Activated CD4-positive, alpha-beta T cell treated with anti-CD3 and anti-CD28 coated beads for 24 hours (primary cell): ENCODE measurements at regions not wholly inside any gene's neighbourhood (a gene's known extent, or its start where the extent isn't known, plus 50 kb on each side); places are given as distances from the start of the nearest gene placed in this dataset.

Experiments used
- DNase-seq, 2 donors: peaks; one replicate each; pipeline ENCODE4 v3.0.0-alpha.2; 2020; ENCODE audit warnings: low read depth in 2 of 2

DNA sequence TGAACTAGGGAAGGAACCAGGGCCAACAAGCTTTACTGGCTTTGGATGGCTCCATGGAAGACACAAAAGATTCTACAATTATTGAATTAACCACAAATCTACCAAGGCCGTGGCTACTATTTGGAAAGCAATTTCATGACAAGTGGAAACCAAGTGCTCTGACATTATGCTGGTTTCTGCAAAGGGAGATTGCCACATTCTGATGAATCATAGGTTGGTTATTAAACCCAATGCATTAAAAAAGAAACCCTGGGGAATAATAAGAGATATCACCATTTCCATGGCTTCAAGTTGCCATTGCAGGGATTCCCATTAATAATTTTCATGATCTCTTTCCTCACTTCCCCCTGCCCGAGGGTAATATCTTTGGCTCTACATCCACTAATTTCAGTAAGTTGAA lies 359.2 kb upstream of the NCAM2 start:
- DNase-seq = no peak

DNA sequence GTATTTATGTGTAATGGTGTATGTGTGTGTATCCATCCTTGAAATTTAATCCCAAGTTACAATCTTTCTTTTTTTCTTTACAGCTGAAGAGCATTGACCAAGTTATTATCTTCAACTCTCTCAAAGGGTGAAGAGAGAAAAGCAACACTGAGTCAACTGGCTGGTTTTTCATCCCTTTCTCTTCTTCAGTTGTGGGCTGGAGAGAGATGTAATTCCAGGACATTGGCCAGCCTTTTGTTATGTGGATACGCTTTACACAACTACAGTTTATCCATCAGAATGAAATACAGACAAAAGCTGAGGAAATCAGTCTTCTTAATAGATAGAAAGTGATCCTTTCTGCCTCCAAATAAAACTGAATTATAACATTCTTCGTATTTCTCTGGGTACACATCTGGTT lies 357.0 kb upstream of the NCAM2 start:
- DNase-seq = no peak

DNA sequence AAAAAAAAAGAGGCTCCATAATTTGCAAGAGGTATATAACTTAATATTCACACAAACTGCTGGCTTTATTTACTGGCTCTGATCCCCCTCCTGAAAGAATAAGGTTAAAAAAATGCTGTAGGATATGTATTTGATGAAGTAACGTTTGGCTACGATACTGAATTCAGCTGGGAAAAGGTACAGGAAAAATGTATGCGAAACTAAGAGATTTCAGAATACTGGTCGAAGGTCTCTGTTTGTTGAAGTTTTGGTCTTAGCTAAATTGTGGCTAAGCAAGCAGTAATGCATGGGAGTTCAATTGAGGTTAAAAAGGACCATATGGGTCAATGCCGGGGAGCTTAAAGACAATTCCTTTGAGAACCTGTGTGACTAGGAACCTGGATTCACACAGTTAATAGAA lies 355.5 kb upstream of the NCAM2 start:
- DNase-seq = no peak

DNA sequence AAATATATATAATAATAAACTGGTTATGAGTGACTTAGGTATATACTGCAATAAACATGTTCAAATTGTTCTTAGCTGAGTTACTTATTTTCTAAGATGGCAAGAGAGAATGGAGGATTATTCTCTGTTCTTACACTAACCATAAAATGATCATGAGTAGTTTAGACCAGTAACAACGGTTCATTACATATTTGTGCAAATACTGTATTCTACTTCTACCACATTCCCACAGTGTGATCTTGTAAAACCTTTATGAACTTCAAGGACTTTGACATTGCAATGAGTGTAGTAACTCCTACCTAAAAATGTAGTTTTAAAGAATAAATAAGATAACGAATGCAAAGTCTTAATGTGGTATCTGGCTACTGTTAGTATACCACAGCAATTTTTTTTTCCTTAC lies 353.7 kb upstream of the NCAM2 start:
- no peak for DNase-seq

DNA sequence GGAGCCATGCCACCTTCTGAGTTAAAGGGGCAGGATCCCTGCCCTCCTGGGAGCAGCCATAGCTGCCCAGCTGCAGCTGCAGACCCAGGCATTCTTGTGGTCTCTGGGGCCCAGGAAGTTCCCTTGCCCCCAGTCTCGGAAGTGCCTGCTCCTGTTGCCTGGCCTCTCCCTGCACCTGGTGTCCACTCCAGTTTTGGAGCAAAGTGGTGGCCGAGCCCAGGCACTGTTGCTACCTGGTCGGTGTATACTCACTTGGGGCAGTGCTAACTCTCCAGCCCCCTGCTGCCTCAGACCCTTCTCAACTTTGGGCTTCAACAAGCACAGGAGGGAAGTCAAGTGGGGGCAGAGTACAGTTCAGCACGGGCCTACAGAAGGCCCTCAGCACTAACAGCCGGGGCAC lies 352.9 kb upstream of the NCAM2 start:
- DNase-seq = no peak

DNA sequence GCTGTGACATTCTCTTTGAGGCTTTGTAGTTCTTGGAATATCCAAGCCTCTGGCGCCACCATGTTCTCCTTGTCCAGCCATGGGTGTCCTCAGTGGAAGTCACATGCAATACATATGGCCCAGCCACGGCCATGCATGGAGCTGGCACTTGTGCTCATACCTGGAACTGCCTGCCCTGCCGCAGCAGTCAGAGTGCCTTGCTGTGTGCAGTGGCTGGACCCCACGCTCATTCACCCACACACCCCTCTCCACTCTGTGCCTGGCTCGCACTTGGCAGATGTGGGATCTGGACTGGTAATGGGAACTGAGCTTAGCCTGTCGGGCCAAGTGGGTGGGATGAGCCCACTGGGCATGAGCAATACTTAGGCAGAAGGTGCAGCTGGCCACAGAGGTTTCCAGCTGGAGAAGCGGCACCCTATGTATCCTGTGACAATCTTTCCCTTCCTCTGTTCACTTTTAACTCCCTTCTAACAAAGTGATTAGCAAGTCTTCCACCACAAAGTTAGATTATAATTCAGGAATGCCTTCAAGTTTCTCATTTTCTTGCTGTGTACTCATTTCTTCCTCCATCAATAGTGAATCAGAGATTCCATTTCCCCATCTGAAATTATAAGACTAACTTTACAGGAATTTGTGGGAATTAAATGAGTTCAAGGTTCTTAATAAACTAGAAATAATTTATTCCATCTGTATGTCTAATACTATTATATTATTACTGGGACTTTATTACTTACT lies 351.6 kb upstream of the NCAM2 start:
- DNase-seq = no peak

DNA sequence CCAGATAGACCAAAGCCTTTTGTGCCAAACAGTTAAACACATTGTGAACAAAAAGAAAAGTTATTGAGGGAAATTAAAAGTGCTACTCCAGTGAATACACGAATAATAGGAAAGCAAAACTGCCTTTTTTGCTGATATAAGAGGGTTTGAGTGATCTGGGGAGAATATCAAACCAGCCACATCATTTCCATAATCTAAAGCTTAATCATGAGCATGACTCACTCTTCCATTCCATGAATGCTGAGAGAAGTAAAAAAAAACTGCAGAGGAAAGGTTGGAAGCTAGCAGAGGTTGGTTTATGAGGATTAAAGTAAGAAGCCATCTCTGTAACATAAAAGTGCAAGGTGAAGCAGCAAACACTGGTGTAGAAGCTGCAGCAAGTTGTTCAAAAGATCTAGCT lies 350.6 kb upstream of the NCAM2 start:
- DNase-seq = no peak

DNA sequence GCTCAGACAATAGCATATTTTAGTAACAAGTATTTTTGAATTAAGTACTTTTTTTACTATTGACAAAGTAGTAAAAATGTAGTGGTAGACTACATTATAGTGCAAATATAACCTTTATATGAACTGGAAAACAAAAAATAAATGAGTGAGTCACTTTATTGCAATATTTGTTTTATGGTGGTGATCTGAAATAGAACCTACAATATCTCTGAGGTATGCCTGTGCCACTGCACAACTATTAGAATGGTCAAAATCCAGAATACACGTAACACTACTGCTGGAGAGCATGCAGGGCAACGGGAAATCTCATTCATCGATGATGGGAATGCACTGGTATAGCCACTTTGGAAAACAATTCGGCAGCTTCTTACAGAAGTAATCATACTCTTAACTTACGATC lies 349.0 kb upstream of the NCAM2 start:
- no peak for DNase-seq

DNA sequence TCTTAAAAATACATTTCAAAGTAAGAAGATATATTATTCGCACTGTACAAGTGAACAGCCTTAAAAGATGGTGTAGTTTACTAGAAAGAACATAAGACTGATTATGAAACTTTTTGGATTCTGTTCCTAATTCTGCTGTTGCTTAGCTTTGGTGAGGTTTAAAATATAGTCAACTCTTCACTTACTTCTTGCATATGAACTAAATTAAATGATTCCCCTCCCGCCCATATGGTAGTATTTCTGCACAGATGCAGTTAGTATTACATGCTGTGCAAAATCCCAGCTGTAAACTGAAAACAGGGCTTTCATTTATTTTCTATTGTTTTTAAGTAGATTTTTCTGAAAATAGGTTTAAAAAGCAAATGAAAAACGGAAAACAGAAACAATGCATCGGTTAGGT lies 345.4 kb upstream of the NCAM2 start:
- DNase-seq = no peak

DNA sequence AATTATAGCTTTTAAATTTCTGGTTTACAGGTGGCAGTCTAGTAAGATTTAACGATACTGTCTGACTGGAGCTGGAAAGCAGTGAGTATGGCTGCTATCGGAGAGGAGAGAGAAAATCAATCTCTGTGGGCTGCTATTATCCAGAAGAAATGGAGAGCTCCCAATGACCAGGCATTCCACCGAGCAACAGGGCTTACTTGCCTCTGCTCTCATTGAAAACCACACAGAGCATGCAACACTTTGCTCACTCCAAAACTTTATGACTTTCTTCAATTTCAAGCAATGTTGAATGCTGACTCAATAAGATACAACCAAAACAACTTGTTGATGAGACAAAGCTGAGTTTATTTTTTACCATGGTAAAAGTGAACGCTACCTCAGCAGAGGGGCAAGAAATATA lies 337.0 kb upstream of the NCAM2 start:
- no peak for DNase-seq

DNA sequence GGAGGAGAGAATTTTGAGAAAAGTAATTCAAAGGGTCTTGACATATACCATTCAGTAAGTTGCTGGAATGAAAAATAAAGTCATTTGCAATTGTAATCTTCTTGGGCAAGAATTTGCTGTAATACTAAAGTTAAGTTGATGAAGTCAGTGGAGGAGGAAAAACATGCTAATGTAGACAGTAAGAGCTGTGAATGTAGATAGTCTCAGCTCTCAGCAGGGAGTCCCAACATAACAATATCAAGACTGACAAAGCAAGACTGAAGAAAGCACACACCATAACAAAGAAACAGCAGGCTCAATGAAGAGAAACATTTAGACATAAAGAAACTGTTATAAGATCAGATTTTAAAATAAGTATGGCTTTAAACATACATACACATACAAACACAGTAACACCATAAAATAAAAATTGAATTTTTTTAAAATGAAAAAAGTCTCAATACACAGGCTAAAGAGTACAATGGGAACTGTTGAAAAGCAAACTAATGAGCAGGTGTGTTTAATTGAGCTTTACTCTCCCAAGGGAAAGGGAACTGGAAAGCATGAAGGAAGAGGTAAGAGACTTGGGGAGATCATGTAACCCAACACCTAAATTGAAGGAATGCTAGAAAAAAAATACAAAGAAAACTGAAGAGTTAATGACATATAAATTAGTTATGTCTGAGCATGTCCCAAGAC lies 336.3 kb upstream of the NCAM2 start:
- DNase-seq = no peak

DNA sequence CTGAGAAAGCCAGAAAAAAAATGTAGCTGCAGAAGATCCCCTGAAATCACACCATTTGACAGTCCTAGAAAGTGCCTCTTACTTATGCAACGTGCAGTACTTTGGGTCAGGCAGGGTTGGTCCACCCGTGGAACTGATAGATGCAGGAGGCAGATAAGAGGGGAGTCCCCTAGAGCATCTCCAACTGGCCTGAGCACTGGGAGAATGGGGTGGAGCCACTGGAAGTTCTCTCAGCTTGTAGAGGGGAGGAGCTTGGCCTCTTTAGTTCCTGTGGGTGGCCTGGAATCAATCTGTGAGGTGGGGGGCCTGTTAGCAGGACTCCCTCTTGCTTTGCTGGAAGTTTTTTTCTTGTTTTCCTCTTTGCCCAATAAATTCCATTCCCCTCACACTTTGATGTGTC lies 335.7 kb upstream of the NCAM2 start:
- DNase-seq = no peak

DNA sequence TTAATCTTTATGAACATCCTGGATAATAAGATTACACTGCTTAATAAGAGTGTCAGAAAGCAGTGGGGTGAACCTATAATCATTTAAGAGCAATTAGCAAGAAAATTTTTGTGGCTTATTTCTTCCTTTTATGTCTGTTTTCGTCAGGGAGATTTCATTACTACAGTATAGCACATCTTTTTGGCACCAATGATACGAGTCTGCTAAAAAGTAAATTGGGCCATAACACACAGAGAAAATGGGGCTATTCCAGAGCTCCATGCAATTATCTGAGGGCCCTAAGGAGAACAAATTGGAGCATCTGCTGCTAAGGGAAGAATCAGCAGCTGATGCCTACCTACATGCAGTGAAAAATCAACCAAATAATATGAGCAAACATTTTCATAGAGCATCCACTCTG lies 330.3 kb upstream of the NCAM2 start:
- no peak for DNase-seq

DNA sequence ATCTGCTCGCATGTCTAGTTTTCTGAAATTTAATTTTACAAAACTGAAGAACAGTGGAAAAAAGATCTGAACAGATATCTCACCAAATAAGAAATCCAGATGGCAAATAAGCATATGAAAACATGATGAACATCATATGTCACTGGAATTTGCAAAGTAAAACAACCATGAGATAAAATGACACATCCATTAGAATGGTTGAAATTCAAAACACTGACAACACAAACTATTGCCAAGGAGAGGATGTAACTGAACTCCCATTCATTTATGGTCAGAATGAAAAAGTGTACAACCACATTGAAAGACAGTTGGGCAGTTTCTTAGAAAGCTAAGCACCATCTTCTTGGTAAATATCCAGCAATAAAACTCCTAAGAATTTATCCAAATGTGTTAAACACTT lies 312.7 kb upstream of the NCAM2 start:
- no peak for DNase-seq

DNA sequence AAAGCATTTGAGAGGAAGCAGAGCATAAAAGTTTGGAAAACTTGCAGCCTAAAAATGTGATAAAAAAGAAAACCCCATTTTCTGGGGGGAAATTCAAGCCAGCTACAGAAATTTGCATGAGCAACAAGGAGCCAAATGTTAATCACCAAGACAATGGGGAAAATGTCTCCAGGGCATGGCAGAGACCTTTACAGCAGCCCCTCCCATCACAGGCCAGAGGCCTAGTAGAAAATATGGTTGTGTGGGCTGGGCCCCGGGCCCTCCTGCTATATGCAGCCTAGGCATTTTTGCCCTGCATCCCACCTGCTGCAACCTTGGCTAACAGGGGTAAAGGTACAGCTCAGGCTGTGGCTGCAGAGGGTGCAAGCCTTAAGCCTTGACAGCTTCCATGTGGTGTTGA lies 299.6 kb upstream of the NCAM2 start:
- DNase-seq = no peak

DNA sequence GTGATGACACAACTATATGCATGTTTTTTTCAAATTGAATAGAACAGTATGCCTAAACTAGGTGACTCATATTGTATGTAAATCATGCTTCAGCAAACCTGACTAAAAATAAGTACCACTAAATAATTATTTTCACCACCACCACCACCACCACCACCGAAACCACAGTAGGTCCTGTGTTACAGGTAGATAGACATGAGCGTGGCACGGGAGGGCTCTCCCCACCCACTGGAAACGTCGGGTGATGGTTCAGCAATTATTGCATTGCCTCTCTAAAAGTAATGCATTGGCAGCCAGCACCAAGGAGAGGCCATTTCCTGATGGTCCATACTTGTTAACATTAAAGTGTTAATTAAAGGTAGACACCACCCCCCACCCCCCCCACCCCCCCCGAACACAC lies 297.0 kb upstream of the NCAM2 start:
- DNase-seq = no peak

DNA sequence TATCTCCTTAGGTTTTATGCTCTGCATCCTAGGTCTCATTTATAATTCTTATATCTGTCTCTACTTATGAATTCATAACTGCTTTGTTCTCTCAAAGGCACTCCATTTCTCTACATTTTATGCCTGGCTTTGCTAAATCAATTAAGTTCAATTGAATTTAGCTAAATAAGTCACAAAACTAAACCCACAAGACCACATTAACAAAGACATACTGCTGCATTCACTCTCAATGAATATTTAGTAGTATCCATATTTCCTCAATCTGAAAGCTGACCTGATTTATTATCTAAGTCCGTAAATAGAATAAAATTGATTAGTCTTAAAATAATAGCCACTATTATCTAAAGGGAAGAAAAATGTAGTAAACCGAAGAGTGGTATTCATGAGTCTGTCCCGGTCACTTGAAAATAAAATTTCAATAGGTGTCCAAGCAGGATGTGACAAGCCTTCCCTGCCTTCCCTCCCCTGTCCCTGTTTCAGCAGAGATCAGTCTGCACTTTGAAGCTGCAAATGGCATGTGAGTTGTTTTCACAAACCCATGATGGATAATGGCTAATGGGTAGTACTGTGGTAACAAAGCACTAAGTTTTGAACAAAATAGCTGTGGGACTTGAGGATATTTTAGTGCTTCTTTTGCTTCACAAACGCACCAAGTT lies 295.0 kb upstream of the NCAM2 start:
- DNase-seq = no peak

DNA sequence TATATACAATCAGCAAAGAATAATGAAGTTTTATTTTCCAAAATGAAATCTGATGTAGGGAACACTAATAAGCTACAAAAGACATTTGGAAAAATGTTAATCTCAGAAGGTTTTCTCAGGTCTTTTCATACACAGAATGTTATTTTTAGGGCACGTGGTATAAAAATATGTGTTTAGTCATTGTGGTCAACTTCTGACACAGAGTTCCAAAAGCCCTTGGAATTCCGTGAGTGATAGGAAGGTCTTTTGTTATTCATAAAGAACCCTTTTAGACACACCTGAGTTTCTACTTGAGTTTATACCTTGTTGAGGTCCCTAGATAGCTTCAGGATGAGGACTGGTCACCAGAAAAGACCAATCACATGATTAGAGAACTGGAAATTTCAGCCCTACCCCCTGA lies 277.6 kb upstream of the NCAM2 start:
- no peak for DNase-seq

DNA sequence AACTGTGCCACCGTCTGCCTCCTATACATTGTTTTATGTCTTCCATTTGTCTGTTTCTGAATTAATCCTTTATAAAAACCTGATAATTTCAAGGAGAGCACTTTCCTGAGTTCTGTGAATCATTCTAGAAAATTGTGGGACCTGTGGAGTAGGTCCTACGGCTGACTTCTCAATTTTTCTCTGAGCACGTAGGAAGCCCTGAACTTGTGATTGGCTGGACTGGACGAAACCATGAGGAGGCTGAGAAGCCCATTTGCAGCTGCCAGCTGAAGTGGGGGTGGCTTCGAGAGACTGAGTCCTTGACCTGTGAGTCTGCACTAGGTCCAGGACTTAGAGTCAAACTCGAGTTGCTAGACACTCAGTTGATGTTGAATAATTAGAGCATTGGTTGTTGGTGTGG lies 277.1 kb upstream of the NCAM2 start:
- no peak for DNase-seq

DNA sequence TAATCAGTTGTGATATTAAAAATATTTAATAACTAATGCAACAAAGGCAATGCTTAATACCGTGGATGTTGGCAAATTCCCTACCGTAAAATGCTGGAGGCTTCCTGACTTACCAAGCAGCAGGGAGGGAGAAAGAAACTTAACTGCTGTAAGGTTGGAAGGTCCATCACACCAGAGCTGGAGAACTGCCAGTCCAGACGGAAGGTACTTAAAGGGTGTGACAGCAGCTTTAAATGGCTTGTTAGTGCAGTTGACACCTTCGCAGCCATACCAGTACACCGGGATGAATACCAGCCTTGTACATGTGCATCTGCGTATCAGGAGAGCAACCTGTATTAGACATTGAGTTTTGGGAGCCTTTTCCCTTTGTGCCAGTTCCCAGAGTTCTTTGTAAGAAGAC lies 269.5 kb upstream of the NCAM2 start:
- no peak for DNase-seq

DNA sequence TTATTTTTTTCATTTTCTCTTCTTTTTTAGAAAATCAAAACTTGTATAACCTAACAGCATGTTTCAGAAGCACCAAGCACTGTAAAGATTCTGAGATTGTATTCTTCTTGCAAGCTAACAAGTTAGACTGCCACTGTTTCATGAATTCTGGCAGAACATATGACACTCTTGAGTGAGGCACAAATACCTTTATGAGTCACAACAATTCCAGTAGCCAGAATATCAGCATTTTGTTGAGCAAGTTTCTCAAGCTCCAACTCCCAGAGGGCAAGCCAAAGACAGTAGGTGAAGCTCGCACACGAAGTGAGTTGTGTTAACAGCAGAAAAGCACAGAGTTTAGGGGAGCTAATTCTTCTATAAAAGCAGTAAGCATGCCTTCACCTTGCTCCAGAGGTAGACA lies 268.8 kb upstream of the NCAM2 start:
- no peak for DNase-seq

DNA sequence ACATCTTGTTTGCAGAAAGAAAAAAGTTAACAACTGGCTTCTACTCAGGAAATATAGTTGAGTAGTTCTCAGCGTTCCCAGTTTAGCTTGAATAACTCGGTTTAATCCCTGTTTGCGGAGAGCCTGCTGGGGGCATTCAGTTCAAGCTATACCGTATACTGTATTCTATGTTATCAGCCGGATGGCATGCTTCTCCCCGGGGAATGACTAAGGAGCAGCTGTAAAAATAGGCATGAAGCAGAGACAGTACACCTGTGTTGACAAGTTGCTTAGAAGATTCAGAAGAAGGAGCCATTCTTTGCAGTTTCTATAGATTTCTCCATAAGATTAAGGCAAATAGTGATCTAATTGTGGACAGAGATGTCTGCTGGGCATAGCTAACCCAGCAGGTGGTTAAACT lies 267.8 kb upstream of the NCAM2 start:
- DNase-seq = no peak

DNA sequence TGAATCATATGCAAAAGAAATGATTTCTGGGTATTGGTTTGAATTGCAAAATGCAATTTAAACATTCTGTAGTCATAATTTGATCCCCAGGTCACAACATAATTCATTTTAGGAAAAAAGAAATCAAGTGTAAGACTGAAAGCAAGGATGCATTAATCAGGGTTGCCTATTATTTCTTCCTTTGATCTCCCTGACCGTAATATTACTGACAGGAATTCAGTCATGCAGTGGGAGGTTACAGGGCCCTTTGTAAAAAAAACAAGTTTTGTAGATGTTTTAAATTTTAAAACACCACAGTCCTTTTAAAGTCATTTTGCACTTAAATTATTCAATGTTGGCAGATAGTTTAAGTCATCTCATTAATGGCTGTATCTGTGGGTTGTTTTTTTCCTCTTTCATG lies 263.0 kb upstream of the NCAM2 start:
- DNase-seq = no peak
